GM12865 (cell line): ENCODE measurements at regions not wholly inside any gene's neighbourhood (a gene's known extent, or its start where the extent isn't known, plus 50 kb on each side); places are given as distances from the start of the nearest gene placed in this dataset.

ENCODE experiments used
- DNase-seq: peaks from one replicate; pipeline ENCODE4 v3.0.0; 2010; ENCODE audit warnings: low read depth
- H3K4me3 ChIP-seq: 2 replicates; pipeline ENCODE4 v1.5.1; 2011; ENCODE audit warnings: mild to moderate bottlenecking, low read depth, low read length, control low read depth
- CTCF ChIP-seq: IDR thresholded peaks from 2 replicates; pipeline ENCODE4 v1.5.1; 2011; ENCODE audit warnings: low read length, control low read depth, low read depth, inconsistent platforms; ENCODE audit not compliant: insufficient read depth; ENCODE audit errors: missing control alignments

GRCh38 chr20:60941379-60941778, 310.7 kb upstream of the CDH4 start:
- no peak for TF ChIP-seq CTCF
- DNase-seq: no peak
- H3K4me3 ChIP-seq: no peak overlapping the region

- H3K4me3 ChIP-seq: no peak overlapping the region
- TF ChIP-seq CTCF: no peak
- no peak for DNase-seq
Measured at GRCh38 chr20:60947819-60948218, 304.2 kb upstream of the CDH4 start.

GRCh38 chr20:60948224-60948623, 303.8 kb upstream of the CDH4 start:
- no peak for TF ChIP-seq CTCF
- no peak overlapping the region for H3K4me3 ChIP-seq
- no peak for DNase-seq

- H3K4me3 ChIP-seq: no peak overlapping the region
- TF ChIP-seq CTCF: no peak
- no peak for DNase-seq
Measured at GRCh38 chr20:60950561-60950960, 301.5 kb upstream of the CDH4 start.

- no peak for DNase-seq
- TF ChIP-seq CTCF: no peak
- no peak overlapping the region for H3K4me3 ChIP-seq
Measured at GRCh38 chr20:60950974-60951373, 301.1 kb upstream of the CDH4 start.

GRCh38 chr20:60952861-60953260, 299.2 kb upstream of the CDH4 start:
- H3K4me3 ChIP-seq: no peak overlapping the region
- TF ChIP-seq CTCF: no peak
- DNase-seq: no peak

- no peak overlapping the region for H3K4me3 ChIP-seq
- TF ChIP-seq CTCF: no peak
- no peak for DNase-seq
Measured at GRCh38 chr20:60953321-60953720, 298.7 kb upstream of the CDH4 start.
